AG10803 (cell line): ENCODE measurements at regions not wholly inside any gene's neighbourhood (a gene's known extent, or its start where the extent isn't known, plus 50 kb on each side); places are given as distances from the start of the nearest gene placed in this dataset.

Source experiments
- DNase-seq: peaks from one replicate; pipeline ENCODE4 v3.0.0; 2010; ENCODE audit warnings: low read depth
- H3K4me3 ChIP-seq: 2 replicates; pipeline ENCODE4 v1.5.1; 2011; ENCODE audit warnings: mild to moderate bottlenecking, low read length, control low read depth
- CTCF ChIP-seq: conservative IDR thresholded peaks from 2 replicates; pipeline ENCODE4 v1.5.1; 2011; ENCODE audit warnings: mild to moderate bottlenecking, low read length, control low read depth, inconsistent platforms

- no peak for DNase-seq
- no peak overlapping the region for H3K4me3 ChIP-seq
- TF ChIP-seq CTCF = no peak
These were observed 842.8 kb upstream of the CNTN5 start for GRCh38 chr11:98177925-98178324.

- H3K4me3 ChIP-seq = no peak overlapping the region
- TF ChIP-seq CTCF = no peak
- DNase-seq = no peak
These were observed 840.2 kb upstream of the CNTN5 start for GRCh38 chr11:98180511-98180910.

- DNase-seq = no peak
- no peak overlapping the region for H3K4me3 ChIP-seq
- TF ChIP-seq CTCF = no peak
These were observed 839.8 kb upstream of the CNTN5 start for GRCh38 chr11:98180921-98181320.

GRCh38 chr11:98183034-98183433, 837.7 kb upstream of the CNTN5 start:
- H3K4me3 ChIP-seq = no peak overlapping the region
- TF ChIP-seq CTCF = no peak
- no peak for DNase-seq

GRCh38 chr11:98185245-98185644, 835.5 kb upstream of the CNTN5 start:
- no peak for TF ChIP-seq CTCF
- H3K4me3 ChIP-seq = no peak overlapping the region
- DNase-seq = no peak

- H3K4me3 ChIP-seq = no peak overlapping the region
- no peak for DNase-seq
- no peak for TF ChIP-seq CTCF
These were observed 826.1 kb upstream of the CNTN5 start for GRCh38 chr11:98194611-98195010.

- TF ChIP-seq CTCF = no peak
- no peak for DNase-seq
- no peak overlapping the region for H3K4me3 ChIP-seq
These were observed 825.4 kb upstream of the CNTN5 start for GRCh38 chr11:98195300-98195699.
